HG03442 (cell line): ENCODE measurements at regions not wholly inside any gene's neighbourhood (a gene's known extent, or its start where the extent isn't known, plus 50 kb on each side); places are given as distances from the start of the nearest gene placed in this dataset.

ENCODE experiments used
- ATAC-seq: cut with Tn5 transposase; IDR thresholded peaks from one replicate; pipeline ENCODE4 v1.9.1; 2021; ENCODE audit warnings: mild to moderate bottlenecking, moderate library complexity; ENCODE audit not compliant: unreplicated experiment

GRCh38 chr4:28709891-28710290 lies 1849.2 kb downstream of the STIM2 start:
- ATAC-seq = no peak

DNA sequence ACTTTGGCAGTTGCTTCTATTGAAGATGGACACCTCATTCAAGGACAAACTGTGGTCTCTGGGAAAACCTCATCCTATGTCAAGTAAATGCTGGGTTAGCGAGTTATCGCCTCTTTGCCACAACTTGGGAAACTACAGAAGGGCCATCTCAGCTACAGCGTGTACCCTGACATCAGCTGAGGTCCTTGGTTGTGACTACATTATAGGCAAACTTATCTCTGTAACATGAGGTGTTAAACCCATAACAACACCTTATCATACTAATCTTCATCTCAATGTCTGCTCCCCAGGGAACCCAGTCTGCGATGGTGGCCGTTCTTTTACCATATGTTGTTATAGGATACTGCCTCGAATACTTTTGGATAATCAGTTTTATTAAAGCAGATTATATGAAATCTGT lies 1862.7 kb downstream of the STIM2 start:
- no peak for ATAC-seq

- ATAC-seq = no peak
Measured at GRCh38 chr4:28724239-28724638, 1863.6 kb downstream of the STIM2 start.

DNA sequence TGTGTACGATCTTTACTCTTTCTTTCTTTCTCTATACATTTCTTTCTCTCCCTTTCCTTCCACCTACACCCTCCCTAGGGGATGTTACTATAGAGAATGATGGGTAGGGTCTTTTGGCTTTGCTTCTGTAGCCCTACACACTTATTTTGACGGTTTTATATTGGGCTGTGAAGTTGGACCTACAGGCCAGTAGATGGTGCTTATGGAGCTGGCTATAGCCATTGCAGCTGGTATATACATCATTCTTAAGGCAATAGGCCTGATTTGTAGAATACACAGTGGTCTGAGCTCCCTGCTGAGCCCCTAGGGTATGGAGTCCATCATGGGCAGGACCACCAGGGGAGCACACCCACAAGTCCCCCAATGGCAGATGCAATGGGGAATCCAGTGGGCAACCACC lies 1869.7 kb downstream of the STIM2 start:
- ATAC-seq = no peak

DNA sequence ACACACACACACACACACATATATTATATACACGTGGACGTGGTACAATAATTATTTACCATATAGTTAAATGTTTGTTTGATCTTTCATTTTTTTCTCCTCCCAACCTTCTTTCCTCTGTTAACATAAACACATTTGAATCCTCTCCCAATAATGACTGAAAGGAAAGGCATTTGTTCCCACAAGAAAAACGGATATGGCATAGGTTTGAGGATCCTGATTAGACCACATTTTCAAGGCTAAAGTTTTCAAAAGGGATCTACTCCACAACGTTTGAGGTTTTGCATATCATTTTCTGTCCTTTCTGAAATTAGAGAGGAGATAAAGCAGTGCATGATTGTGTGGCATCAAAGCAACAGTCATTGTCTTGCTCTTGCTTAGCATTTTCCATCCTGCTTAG lies 1883.4 kb downstream of the STIM2 start:
- ATAC-seq = no peak

- no peak for ATAC-seq
Measured at GRCh38 chr4:28754376-28754775, 1893.7 kb downstream of the STIM2 start.

DNA sequence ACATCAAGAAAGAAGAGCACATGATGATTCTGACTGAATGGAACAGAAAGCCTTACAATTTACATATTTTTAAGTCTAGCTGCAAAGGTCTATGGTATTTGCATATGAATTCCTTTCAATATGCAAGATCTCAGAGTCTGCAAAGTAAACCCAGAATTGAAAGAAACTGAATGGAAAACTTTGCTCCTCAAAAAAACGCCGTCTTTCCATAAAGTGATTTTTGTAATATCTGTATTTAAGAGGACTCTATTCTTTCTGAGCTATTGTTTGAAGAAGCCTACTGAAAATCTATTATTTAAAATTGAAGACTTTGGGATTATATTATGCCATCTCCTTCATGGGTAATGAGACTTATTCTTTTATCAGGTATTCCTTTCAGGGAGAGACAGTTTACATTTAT lies 1894.4 kb downstream of the STIM2 start:
- ATAC-seq = no peak

GRCh38 chr4:28759064-28759463 lies 1898.4 kb downstream of the STIM2 start:
- ATAC-seq = no peak

DNA sequence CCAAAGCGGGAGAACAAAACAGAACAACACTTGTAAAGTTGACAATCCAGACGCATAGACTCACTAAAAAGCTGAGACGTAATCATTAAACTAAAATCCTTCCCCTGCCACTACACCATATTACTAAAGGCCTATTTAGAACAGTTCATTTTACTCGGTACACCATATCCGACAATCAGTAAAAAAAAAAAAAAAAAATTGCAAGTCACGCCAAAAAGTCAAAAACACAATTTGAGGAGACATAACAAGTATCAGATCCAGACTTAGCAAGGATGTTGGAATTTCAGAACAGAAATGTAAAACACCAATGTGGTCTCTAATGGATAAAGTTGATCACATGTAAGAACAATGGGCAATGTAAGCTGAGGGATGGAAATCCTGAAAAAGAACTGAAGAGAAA lies 1899.4 kb downstream of the STIM2 start:
- no peak for ATAC-seq

GRCh38 chr4:28772066-28772465 lies 1911.4 kb downstream of the STIM2 start:
- ATAC-seq = no peak

GRCh38 chr4:28772788-28773187 lies 1912.1 kb downstream of the STIM2 start:
- ATAC-seq = no peak

DNA sequence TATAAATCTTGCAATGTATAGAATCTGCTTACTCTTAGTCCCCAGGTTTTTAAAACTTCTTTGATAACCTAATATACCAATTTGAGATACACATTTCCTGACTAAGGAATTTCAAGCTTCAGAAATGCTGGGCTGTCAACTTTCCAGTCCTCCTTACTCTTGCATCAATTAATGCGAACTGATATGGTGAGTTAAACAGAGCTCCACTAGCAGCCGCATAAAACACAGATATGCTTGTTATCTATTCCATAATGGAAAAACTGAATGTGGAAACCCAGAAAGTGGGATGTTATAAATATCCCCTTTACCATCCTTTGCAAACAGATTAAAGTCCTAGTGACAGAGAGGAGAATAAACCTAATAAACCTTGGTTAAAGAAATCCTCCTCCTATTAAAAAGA lies 1913.7 kb downstream of the STIM2 start:
- no peak for ATAC-seq

GRCh38 chr4:28776004-28776403 lies 1915.4 kb downstream of the STIM2 start:
- ATAC-seq = no peak

GRCh38 chr4:28784188-28784587 lies 1923.5 kb downstream of the STIM2 start:
- no peak for ATAC-seq

DNA sequence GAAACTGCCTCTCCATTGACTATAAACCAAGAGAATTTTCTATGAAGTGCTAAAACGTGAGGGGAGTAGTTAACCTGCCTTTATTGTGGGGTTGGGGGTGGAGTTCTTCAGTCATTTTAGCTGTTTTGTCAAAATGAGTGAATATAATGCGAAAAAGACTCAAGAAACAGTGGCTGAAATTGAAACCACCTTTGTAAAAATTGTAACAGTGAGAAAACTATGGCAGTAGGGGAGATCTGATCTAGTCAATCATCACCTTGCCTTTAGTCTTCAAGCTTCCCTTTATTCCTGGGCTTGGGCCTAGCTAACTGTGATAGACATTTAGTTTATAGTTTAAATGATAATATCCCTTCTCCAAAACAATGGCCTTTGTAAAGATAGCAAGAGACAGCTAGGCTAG lies 1927.3 kb downstream of the STIM2 start:
- ATAC-seq = no peak

DNA sequence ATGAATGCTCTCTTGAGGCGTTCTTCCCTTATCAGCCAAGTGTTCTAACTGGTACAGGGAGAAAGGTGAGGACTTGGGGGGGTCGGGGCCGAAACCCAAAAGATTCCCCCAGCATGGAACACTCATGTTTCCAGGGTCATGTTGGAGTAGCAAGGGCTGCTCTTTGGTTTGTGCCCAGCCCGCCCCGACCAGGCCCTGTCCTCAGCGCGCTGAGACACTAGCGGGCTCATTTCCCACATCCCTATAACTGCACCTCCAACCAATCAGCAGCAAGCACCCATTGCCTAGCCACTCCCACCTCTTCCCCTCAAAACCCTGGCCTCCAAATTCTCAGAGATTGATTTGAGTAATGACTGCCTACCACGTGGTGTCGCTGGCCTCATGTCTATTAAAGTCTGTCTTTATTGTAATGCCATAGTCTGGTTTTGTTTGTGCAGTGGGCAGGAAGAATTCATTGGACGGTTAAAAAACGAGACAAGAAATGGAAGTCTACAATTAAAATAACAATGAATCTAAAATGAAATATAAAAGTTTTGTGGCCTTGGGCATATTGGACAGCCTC lies 1928.4 kb downstream of the STIM2 start:
- ATAC-seq = no peak

DNA sequence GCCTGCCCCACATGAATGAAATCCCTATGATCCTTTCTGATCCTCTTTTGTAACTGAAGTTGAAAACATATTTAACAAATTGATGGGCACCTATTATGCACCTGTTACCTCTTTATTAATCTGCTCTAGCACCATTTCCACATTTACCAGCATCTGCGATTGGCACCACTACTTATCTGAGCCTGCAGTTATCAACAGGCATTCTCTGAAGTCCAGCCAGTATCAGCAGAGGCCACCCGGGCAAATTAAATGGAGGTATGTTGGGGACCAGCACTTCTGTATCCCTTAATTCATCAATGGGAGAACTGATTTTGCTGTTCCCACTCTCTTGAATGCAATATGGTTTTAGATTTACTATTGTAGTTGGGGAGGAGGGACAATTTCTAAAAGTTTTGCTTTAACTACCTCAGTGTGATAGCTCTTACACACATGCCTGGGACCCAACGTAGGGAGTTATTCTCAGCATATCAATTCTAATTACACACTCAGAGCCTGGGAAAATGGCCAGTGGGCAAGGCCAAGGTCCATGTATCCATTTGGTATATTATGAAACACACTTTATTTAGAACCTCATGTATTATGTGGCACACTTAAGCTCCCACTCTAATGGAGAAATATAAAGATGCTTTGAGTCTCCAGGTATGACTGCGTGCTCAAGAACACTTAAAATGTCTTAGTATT lies 1927.1 kb upstream of the PCDH7 start:
- ATAC-seq = no peak

- no peak for ATAC-seq
Measured at GRCh38 chr4:28799696-28800095, 1920.5 kb upstream of the PCDH7 start.

GRCh38 chr4:28811025-28811424 lies 1909.1 kb upstream of the PCDH7 start:
- no peak for ATAC-seq

GRCh38 chr4:28822163-28822562 lies 1898.0 kb upstream of the PCDH7 start:
- no peak for ATAC-seq

- no peak for ATAC-seq
Measured at GRCh38 chr4:28827866-28828265, 1892.3 kb upstream of the PCDH7 start.

DNA sequence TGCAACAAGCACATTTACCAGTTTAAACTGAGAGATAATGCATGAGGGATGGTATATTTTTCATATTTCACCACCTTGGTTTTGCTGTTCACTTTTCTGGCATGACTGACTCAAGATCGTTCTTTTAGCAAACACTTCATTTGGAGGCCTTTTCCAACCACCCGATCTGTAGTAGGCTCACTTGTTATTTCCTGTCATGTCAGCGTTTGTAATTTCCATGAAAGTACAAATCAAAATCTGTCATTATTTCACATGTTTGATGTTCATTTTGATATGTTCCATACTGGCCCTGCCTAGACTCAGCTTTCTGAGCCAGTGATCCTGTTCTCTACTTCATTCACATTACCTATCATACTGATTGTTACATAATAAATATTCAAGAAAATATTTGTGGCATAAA lies 1888.3 kb upstream of the PCDH7 start:
- ATAC-seq = no peak

DNA sequence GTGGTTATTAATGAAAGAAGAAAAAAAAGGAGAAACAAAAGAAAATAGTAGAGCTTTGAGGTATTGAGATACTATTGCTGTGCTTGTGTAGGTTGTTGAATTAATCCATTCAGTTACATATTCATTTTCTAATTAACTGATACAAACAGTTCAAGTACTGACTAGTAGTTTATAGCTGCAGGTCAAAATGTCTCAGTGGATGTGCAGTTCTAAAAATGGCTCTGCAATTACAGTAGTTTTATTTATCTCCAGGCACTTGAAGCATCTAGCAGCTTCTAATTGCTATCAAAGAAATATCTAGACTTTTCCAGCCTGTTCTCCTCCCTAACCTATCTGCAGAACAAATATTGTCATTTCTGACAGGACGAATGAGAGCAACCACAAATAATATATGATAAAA lies 1887.7 kb upstream of the PCDH7 start:
- ATAC-seq = no peak
